ENCODE measurements at regions not wholly inside any gene's neighbourhood (a gene's known extent, or its start where the extent isn't known, plus 50 kb on each side); places are given as distances from the start of the nearest gene placed in this dataset.

DNA sequence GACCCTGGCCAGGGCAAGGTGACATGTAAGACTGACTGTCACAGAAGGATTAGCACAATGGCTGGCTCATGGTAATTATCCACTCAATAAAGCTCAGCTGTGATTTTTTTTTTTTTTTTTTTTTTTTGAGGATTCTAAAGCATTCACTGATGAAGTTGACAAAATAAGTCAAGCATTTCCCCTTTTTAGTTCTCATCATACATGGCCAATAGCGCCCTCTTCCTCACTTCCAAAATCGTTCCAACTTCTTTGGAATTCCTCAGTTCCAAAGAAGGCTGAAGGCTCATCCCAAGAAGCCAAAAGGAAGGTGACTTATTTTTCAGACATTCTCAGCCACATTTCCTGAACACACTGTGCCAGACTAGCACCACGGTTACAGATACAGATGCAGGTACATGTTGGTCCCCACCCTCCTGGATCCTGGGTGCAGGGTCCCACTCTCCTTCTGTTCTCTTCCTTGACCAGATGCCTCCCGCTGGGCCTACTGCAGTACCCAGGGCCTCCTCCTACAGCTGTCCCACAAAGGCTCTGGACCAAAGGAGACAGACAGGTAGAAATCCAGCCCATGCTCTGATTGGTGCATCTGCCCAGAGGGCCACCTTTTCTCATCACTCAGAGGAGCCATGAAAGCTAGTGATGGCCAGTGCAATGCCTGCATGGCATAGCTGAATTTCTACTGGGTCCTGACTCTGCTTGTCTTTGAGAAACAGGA, 202.6 kb downstream of the UACA start:
- TF ChIP-seq, protein P1, sequence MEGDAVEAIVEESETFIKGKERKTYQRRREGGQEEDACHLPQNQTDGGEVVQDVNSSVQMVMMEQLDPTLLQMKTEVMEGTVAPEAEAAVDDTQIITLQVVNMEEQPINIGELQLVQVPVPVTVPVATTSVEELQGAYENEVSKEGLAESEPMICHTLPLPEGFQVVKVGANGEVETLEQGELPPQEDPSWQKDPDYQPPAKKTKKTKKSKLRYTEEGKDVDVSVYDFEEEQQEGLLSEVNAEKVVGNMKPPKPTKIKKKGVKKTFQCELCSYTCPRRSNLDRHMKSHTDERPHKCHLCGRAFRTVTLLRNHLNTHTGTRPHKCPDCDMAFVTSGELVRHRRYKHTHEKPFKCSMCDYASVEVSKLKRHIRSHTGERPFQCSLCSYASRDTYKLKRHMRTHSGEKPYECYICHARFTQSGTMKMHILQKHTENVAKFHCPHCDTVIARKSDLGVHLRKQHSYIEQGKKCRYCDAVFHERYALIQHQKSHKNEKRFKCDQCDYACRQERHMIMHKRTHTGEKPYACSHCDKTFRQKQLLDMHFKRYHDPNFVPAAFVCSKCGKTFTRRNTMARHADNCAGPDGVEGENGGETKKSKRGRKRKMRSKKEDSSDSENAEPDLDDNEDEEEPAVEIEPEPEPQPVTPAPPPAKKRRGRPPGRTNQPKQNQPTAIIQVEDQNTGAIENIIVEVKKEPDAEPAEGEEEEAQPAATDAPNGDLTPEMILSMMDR (conservative IDR thresholded peaks at IDR 0.05; ENCODE audit: low read depth, low read length) = no peak
- TF ChIP-seq POLR2A (IDR thresholded peaks at IDR 0.05; ENCODE audit: low read depth, low read length) (no peak), CHD1 (IDR thresholded peaks at IDR 0.05; ENCODE audit: low read depth, low read length) (no peak), SMC3 (IDR thresholded peaks at IDR 0.05; ENCODE audit: low read depth, low read length) (no peak), MXI1 (IDR thresholded peaks at IDR 0.05; ENCODE audit: borderline replicate concordance, low read depth, low read length) (no peak), BHLHE40 (IDR thresholded peaks at IDR 0.05; ENCODE audit: low read depth, low read length) (no peak), RFX5 (IDR thresholded peaks at IDR 0.05; ENCODE audit: low read depth, low read length) (no peak), MAFK (IDR thresholded peaks at IDR 0.05; ENCODE audit: low read depth, low read length) (no peak), CEBPB (IDR thresholded peaks at IDR 0.05; ENCODE audit: low read depth, low read length) (no peak), MAZ (IDR thresholded peaks at IDR 0.05; ENCODE audit: borderline replicate concordance, low read depth, low read length) (no peak), RAD21 (IDR thresholded peaks at IDR 0.05; ENCODE audit: low read length) (no peak)
- TF ChIP-seq, protein P2, sequence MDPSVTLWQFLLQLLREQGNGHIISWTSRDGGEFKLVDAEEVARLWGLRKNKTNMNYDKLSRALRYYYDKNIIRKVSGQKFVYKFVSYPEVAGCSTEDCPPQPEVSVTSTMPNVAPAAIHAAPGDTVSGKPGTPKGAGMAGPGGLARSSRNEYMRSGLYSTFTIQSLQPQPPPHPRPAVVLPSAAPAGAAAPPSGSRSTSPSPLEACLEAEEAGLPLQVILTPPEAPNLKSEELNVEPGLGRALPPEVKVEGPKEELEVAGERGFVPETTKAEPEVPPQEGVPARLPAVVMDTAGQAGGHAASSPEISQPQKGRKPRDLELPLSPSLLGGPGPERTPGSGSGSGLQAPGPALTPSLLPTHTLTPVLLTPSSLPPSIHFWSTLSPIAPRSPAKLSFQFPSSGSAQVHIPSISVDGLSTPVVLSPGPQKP (IDR thresholded peaks at IDR 0.05; ENCODE audit: borderline replicate concordance, low read depth, low read length) = no peak
